K562 (cell line): ENCODE measurements at regions not wholly inside any gene's neighbourhood (a gene's known extent, or its start where the extent isn't known, plus 50 kb on each side); places are given as distances from the start of the nearest gene placed in this dataset.

Experiments
- ATAC-seq: fragments of 200-7000 bp; cut with Tn5 transposase; 3 replicates; pipeline ENCODE4 v1.9.1; 2020; ENCODE audit warnings: moderate library complexity
- BruUV-seq: library from RNA; stranded (reverse); fragments of 400-500 nt; replicated peaks from 2 replicates; lab custom pipeline; 2021; lab: Mats Ljungman, UMichigan
- CTCF ChIA-PET: fragments of 300-600 bp; formaldehyde crosslinking; extraction: SDS; loops from one replicate; lab custom pipeline; 2021; ENCODE audit warnings: low intra/inter-chr PET ratio; lab: Yijun Ruan, JAX
- POLR2A ChIA-PET: fragments of 300-600, 350-650 bp; sonication (Branson Sonifier 250); formaldehyde crosslinking; extraction: SDS; loops from one replicate; lab custom pipeline; 2021; ENCODE audit warnings: antibody characterized with exemption, inconsistent platforms; lab: Yijun Ruan, JAX
- DNase-seq, 4 experiments: peaks; one replicate each; pipeline versions ENCODE4 v3.0.0 to v3.0.0-alpha.2; 2011 to 2018; ENCODE audit warnings: low spot score in 3 of 4, mixed read lengths in 3 of 4; ENCODE audit errors: extremely low read depth in 1 of 4
- FAIRE-seq: peaks from 2 replicates; lab custom pipeline; 2011; peaks lifted over from hg19 to GRCh38; lab: Jason Lieb, UNC
- H2AFZ ChIP-seq: 2 replicates; pipeline ENCODE4 v1.6.0; 2011; ENCODE audit warnings: low read depth, low read length, control low read depth, inconsistent platforms
- H3K27ac ChIP-seq: fragments of 200-600 bp; 3 replicates; pipeline ENCODE4 v1.8.0; 2011; ENCODE audit warnings: low read depth, mild to moderate bottlenecking, control low read depth, inconsistent platforms, low read length, moderate library complexity, mixed read lengths; ENCODE audit errors: extremely low read depth
- H3K27me3 ChIP-seq, 2 experiments: fragments of 300-600 bp in 1 of 2; 2 replicates in 1 of 2; 3 replicates in 1 of 2; pipeline versions ENCODE4 v1.6.0 to v1.8.0; 2011; ENCODE audit warnings: inconsistent platforms in 2 of 2, low read length in 2 of 2, mild to moderate bottlenecking in 1 of 2, mixed read lengths in 1 of 2, moderate library complexity in 1 of 2; ENCODE audit not compliant: control insufficient read depth in 2 of 2, insufficient read depth in 2 of 2
- H3K36me3 ChIP-seq: fragments of 300-600 bp; 3 replicates; pipeline ENCODE4 v1.8.0; 2011; ENCODE audit warnings: mild to moderate bottlenecking, low read length, inconsistent platforms; ENCODE audit not compliant: control insufficient read depth, insufficient read depth
- H3K4me1 ChIP-seq, 2 experiments: fragments of 200-600 bp in 1 of 2; replicated peaks in 1 of 2; 2 replicates in 1 of 2; 3 replicates in 1 of 2; pipeline versions ENCODE4 v1.5.1 to v1.8.0; 2011; ENCODE audit warnings: inconsistent platforms in 2 of 2, low read length in 2 of 2, mild to moderate bottlenecking in 1 of 2, mixed read lengths in 1 of 2, moderate library complexity in 1 of 2; ENCODE audit not compliant: control insufficient read depth in 2 of 2, insufficient read depth in 2 of 2
- H3K4me2 ChIP-seq: 2 replicates; pipeline ENCODE4 v1.6.1; 2011; ENCODE audit warnings: low read length, control low read depth, inconsistent platforms, mixed read lengths; ENCODE audit not compliant: insufficient read depth
- H3K4me3 ChIP-seq: fragments of 200-600 bp; sonication (generic), shearing (Covaris generic); 2 replicates; pipeline ENCODE4 v1.5.1; 2016; ENCODE audit warnings: control low read depth, inconsistent platforms
- H3K79me2 ChIP-seq: fragments of 200-600 bp; 3 replicates; pipeline ENCODE4 v1.8.0; 2011; ENCODE audit warnings: low read length, inconsistent platforms; ENCODE audit not compliant: control insufficient read depth, insufficient read depth
- H3K9ac ChIP-seq, 2 experiments: 2 replicates each; pipeline versions ENCODE4 v1.6.0 to v1.6.1; 2011; ENCODE audit warnings: low read depth in 2 of 2, low read length in 2 of 2, control low read depth in 1 of 2, inconsistent platforms in 1 of 2, mild to moderate bottlenecking in 1 of 2, mixed read lengths in 1 of 2; ENCODE audit not compliant: insufficient read depth in 1 of 2
- H3K9me1 ChIP-seq: one replicate; pipeline ENCODE4 v1.6.0; 2011; ENCODE audit warnings: inconsistent platforms, mild to moderate bottlenecking, low read length, moderate library complexity; ENCODE audit not compliant: control insufficient read depth, insufficient read depth
- H3K9me3 ChIP-seq: replicated peaks from 2 replicates; pipeline ENCODE4 v1.5.1; 2011; ENCODE audit warnings: low read depth, low read length, inconsistent platforms; ENCODE audit not compliant: control insufficient read depth, insufficient read depth
- H4K20me1 ChIP-seq: replicated peaks from 2 replicates; pipeline ENCODE4 v1.6.1; 2011; ENCODE audit warnings: low read length, inconsistent platforms, mixed read lengths; ENCODE audit not compliant: control insufficient read depth, insufficient read depth
- ARHGAP35 ChIP-seq: fragments of 450-650 bp; IDR thresholded peaks from 2 replicates; pipeline ENCODE4 v1.6.1; 2018; ENCODE audit not compliant: partially characterized antibody
- CHD1 ChIP-seq: fragments of 200-600 bp; sonication (generic); IDR thresholded peaks from one replicate; pipeline ENCODE4 v1.6.1; 2012; ENCODE audit warnings: mild to moderate bottlenecking, moderate library complexity, low read length, inconsistent platforms
- CXXC5 ChIP-seq: fragments of 250-450 bp; sonication (Bioruptor Pico); IDR thresholded peaks from 2 replicates; pipeline ENCODE4 v1.8.0; 2022; ENCODE audit warnings: inconsistent platforms, mild to moderate bottlenecking, moderate library complexity
- FOXO4 ChIP-seq: fragments of 450-650 bp; formaldehyde crosslinking; IDR thresholded peaks from 2 replicates; pipeline ENCODE4 v1.4.0; 2020; ENCODE audit warnings: mild to moderate bottlenecking, moderate library complexity
- POLR2B ChIP-seq: fragments of 450-650 bp; IDR thresholded peaks from 2 replicates; pipeline ENCODE4 v1.6.1; 2018; ENCODE audit warnings: low read depth; ENCODE audit not compliant: partially characterized antibody
- RBM14 ChIP-seq: fragments of 200-400 bp; formaldehyde crosslinking; IDR thresholded peaks from 2 replicates; pipeline ENCODE4 v1.6.1; 2018; ENCODE audit warnings: low read depth, mild to moderate bottlenecking, low read length, moderate library complexity, borderline replicate concordance; ENCODE audit not compliant: insufficient read depth
- RBM25 ChIP-seq: fragments of 200-400 bp; formaldehyde crosslinking; IDR thresholded peaks from 2 replicates; pipeline ENCODE4 v1.6.1; 2018; ENCODE audit warnings: low read length, low read depth, moderate library complexity; ENCODE audit not compliant: severe bottlenecking
- SLC30A9 ChIP-seq: fragments of 250-450 bp; sonication (Bioruptor Pico); IDR thresholded peaks from 2 replicates; pipeline ENCODE4 v1.8.0; 2022; ENCODE audit warnings: mild to moderate bottlenecking, moderate library complexity
- SRSF1 ChIP-seq: fragments of 200-400 bp; formaldehyde crosslinking; IDR thresholded peaks from 2 replicates; pipeline ENCODE4 v1.6.1; 2017; ENCODE audit warnings: mild to moderate bottlenecking, low read depth, low read length, moderate library complexity
- STAG1 ChIP-seq: sonication (generic); formaldehyde crosslinking; IDR thresholded peaks from 2 replicates; pipeline ENCODE4 v1.5.0; 2020; ENCODE audit warnings: missing genetic modification reagents, borderline replicate concordance
- STAT5B ChIP-seq: fragments of 250-450 bp; sonication (Bioruptor Pico); IDR thresholded peaks from 2 replicates; pipeline ENCODE4 v1.8.0; 2021; ENCODE audit warnings: mild to moderate bottlenecking, inconsistent platforms
- TCFL5 ChIP-seq: fragments of 250-450 bp; sonication (Bioruptor Pico); conservative IDR thresholded peaks from 2 replicates; pipeline ENCODE4 v1.6.1; 2021; ENCODE audit warnings: mild to moderate bottlenecking, moderate library complexity, matching md5 sums
- TEAD2 ChIP-seq: fragments of 450-650 bp; IDR thresholded peaks from 2 replicates; pipeline ENCODE4 v1.6.1; 2016; ENCODE audit warnings: missing genetic modification characterization, control low read depth, missing compliant biosample characterization
- ZFX ChIP-seq: sonication (generic); formaldehyde crosslinking; IDR thresholded peaks from 2 replicates; pipeline ENCODE4 v1.8.0; 2022; ENCODE audit warnings: mild to moderate bottlenecking, missing genetic modification reagents, moderate library complexity
- ZNF644 ChIP-seq: fragments of 200-800 bp; sonication (Bioruptor generic); IDR thresholded peaks from 2 replicates; pipeline ENCODE4 v1.6.1; 2016; ENCODE audit warnings: low read depth, missing genetic modification characterization, missing compliant biosample characterization
- ZNF75A ChIP-seq: fragments of 450-650 bp; formaldehyde crosslinking; IDR thresholded peaks from 2 replicates; pipeline ENCODE4 v1.4.0; 2020; ENCODE audit warnings: mild to moderate bottlenecking
- WGBS: fragments of 100-300 bp; shearing (Covaris generic); methylation state at CpG from one replicate; pipeline ENCODE4 v1.1.6; 2016; ENCODE audit warnings: low coverage, mixed read lengths; ENCODE audit not compliant: insufficient coverage; ENCODE audit errors: missing lambda C conversion rate; 5-methylcytosine and 5-hydroxymethylcytosine counted together
- in situ Hi-C: fragments of 300-500 bp; cut with MboI; formaldehyde crosslinking; loops from 4 replicates; pipeline ENCODE4 v1.15.0; 2018; ENCODE audit warnings: inconsistent platforms, mixed read lengths
- intact Hi-C: fragments of 100-400 bp; cut with micrococcal nuclease; formaldehyde crosslinking; loops from 2 replicates; pipeline ENCODE4 v1.14.2; 2022
- TF ChIP-seq, protein P1 (sequence below): fragments of 250-450 bp; sonication (Bioruptor Pico); IDR thresholded peaks from 2 replicates; pipeline ENCODE4 v1.4.0; 2020; ENCODE audit warnings: mild to moderate bottlenecking
- TF ChIP-seq, protein P2 (sequence below): fragments of 250-450 bp; sonication (Bioruptor Pico); IDR thresholded peaks from 2 replicates; pipeline ENCODE4 v1.8.0; 2022; ENCODE audit warnings: inconsistent platforms, mild to moderate bottlenecking, moderate library complexity, borderline replicate concordance

GRCh38 chr3:168186293-168186983 is 90.7 kb upstream of the GOLIM4 start:
- POLR2A ChIA-PET, result interaction anchor here (0.8 kb wide), 1 partner anchor 120 kb away, joined by 4 read pairs; no protein-coding TSS in a partner anchor
- no peak for DNase-seq

More at GRCh38 chr3:168186293-168186983, 90.7 kb upstream of the GOLIM4 start:
- no peak overlapping the region for H3K27ac ChIP-seq
- intact Hi-C loops (no loop called here), in situ Hi-C loops (no loop called here)
- H3K9me1 ChIP-seq, result no peaks in the 10 kb centered on the region
- no peak for TF ChIP-seq CXXC5 (CRISPR knock-in tag)
- no peak for TF ChIP-seq STAG1 (CRISPR knock-in tag)
- TF ChIP-seq SLC30A9, result no peak
- TF ChIP-seq ARHGAP35, result no peak
- TF ChIP-seq FOXO4, result no peak
- TF ChIP-seq, protein P1, sequence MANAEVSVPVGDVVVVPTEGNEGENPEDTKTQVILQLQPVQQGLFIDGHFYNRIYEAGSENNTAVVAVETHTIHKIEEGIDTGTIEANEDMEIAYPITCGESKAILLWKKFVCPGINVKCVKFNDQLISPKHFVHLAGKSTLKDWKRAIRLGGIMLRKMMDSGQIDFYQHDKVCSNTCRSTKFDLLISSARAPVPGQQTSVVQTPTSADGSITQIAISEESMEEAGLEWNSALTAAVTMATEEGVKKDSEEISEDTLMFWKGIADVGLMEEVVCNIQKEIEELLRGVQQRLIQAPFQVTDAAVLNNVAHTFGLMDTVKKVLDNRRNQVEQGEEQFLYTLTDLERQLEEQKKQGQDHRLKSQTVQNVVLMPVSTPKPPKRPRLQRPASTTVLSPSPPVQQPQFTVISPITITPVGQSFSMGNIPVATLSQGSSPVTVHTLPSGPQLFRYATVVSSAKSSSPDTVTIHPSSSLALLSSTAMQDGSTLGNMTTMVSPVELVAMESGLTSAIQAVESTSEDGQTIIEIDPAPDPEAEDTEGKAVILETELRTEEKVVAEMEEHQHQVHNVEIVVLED (CRISPR knock-in tag), result no peak
- TF ChIP-seq TCFL5, result no peak
- TF ChIP-seq CHD1, result no peak
- no peak for TF ChIP-seq STAT5B (CRISPR knock-in tag)
- TF ChIP-seq TEAD2, result no peak
- no peak for TF ChIP-seq ZFX (CRISPR knock-in tag)
- no peak for TF ChIP-seq SRSF1
- TF ChIP-seq POLR2B, result no peak
- no peak for TF ChIP-seq RBM14
- TF ChIP-seq ZNF75A (CRISPR knock-in tag), result no peak
- no peak for TF ChIP-seq RBM25
- TF ChIP-seq ZNF644 (tag), result no peak
- TF ChIP-seq, protein P2, sequence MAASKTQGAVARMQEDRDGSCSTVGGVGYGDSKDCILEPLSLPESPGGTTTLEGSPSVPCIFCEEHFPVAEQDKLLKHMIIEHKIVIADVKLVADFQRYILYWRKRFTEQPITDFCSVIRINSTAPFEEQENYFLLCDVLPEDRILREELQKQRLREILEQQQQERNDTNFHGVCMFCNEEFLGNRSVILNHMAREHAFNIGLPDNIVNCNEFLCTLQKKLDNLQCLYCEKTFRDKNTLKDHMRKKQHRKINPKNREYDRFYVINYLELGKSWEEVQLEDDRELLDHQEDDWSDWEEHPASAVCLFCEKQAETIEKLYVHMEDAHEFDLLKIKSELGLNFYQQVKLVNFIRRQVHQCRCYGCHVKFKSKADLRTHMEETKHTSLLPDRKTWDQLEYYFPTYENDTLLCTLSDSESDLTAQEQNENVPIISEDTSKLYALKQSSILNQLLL (CRISPR knock-in tag), result no peak
- H3K4me2 ChIP-seq, result no peak overlapping the region
- ATAC-seq (no peak), FAIRE-seq (no peak)
- H3K27me3 ChIP-seq, result 0 out of 5 replicates have a peak, but pooled peaks cover 0 to 6% of the 10 kb centered on the region in 2 experiments
- no peak overlapping the region for H2AFZ ChIP-seq
- H3K79me2 ChIP-seq, result no peaks in the 10 kb centered on the region
- H3K9me3 ChIP-seq, result no peaks in the 10 kb centered on the region
- no peaks in the 10 kb centered on the region for H3K4me1 ChIP-seq
- H3K4me3 ChIP-seq, result no peak overlapping the region
- no peaks in the 10 kb centered on the region for H4K20me1 ChIP-seq
- BruUV-seq, result no TSS peak
- CTCF ChIA-PET, result no interaction called here
- WGBS, result 2% methylated on average over 5 of the region's 5 CpGs
- no peak overlapping the region for H3K9ac ChIP-seq
- no peaks in the 10 kb centered on the region for H3K36me3 ChIP-seq
